Stimulated activated CD8-positive, alpha-beta memory T cell treated with anti-CD3 and anti-CD28 coated beads, Interleukin-15, amount 100 ng/mL, for 48 hours (primary cell): ENCODE measurements at regions not wholly inside any gene's neighbourhood (a gene's known extent, or its start where the extent isn't known, plus 50 kb on each side); places are given as distances from the start of the nearest gene placed in this dataset.

ENCODE experiments used
- DNase-seq, 2 donors: peaks; one replicate each; pipeline ENCODE4 v3.0.0-alpha.2; 2020; ENCODE audit warnings: low read depth in 2 of 2

DNA sequence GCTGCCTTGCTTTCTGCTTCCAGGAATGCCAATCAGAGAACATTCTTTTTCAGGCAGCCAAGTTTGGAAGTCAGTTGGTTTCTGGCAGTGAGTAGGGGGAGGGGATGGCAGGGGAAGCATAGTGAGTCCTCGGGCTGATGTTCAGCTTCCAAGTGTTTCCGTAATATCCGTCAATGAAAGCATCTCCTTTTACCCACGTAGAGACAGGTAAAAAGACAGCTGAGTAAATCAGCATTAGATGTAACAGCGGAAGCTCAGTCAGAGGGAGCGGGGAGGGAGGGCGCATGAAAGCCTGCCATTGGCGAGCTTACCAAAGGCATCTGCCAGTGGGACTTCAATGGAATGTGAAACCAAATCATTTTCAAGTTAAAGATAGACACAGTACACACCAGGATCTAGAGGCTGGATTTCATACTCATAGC, 117.1 kb upstream of the DTNA start:
- DNase-seq = no peak

DNA sequence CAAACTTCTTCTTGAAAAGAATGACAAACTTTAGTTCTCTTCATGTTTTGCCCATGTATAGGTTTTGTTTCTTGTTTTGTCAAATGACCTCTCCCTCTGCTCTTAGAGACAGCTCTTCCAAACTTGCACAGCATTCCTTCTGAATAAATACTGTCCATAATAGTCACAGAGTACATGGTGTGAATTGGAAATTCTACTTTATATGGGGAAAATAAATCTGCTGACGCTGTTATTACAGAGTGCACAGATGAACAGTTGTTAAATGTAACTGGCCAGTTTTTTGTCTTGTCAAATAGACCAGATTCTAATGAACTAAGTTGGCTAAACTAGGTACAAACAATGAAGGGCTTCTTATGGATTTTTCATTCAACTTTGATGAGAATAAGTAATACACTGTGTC, 115.8 kb upstream of the DTNA start:
- DNase-seq = no peak

GRCh38 chr18:34595690-34596089, 114.4 kb upstream of the DTNA start:
- no peak for DNase-seq

DNA sequence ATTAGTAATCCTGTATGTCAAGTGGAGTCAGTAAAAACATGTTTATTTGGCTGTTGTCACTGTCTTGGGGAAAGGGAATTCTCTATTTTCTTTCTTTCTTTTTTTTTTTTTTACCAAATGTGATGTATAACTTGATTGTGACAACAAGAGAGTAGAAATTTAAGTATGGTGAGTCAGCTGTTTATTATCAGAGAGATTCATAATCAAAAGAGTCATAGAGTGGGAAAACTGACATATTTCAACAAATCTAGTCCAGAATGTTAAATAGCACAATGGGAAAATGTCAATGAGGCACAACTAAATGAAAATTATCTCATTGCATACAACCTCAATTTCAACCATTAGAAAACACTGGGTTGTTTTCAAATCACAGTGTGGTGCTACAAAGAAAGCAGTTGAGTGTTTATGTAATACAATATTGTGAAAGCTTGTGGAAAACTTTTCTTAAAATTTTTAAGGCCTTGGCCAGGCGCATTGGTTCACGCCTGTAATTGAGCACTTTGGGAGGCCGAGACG, 111.9 kb upstream of the DTNA start:
- no peak for DNase-seq

GRCh38 chr18:34600158-34600557, 109.9 kb upstream of the DTNA start:
- no peak for DNase-seq

DNA sequence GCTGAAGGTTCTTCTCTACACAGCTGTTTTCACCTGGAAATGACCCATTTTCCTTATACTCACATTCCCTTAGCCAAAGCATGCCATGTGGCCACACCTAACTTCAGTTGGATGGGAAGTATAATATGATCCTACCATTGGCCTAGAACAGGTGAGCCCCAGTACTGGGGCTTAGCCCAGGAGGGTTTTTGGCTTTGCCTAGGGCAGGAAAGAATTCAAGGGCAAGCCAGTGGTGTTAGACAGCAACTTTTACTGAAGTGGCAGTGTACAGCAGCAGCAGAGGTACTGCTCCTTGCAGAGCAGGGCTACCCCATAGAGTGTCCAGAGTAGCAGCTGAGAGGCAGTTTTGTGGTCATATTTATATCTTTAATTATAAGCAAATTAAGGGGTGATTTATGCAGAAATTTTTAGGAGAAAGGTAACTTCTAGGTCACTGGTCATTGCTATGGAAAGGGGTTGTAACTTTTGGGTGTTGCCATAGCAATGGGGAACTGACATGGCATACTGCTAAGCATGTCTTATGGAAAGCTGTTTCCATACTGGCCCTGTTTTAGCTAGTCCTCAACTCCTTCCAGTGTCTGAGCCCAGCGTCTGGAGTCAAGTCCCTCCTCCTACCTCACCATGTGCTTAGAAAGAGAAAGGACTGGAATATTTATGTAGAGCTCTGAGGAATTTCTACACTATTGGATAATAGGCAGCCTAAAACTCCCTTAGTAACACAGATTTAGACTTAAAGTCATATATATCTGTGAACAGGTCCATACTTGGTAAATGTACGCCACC, 109.0 kb upstream of the DTNA start:
- no peak for DNase-seq

- no peak for DNase-seq
Measured at GRCh38 chr18:34604591-34604990, 105.5 kb upstream of the DTNA start.

DNA sequence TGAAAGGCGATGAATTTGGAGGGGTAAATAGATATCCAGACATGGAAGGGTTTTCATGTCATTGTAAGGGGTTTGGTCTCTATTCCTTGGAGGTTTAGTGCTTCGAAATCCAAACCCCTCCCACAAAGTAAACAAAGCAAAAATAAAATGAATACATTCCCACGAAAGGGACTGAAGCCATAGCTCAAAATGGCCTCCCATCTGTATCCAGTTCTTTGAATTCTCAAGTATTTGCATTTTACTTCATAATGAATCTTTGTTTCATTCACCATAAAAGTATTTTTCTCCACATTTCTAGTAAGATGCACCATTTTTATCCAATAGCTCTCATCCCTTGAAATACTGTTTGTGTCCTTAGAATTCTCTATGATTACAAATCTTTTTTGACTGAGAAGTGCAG, 103.2 kb upstream of the DTNA start:
- no peak for DNase-seq

DNA sequence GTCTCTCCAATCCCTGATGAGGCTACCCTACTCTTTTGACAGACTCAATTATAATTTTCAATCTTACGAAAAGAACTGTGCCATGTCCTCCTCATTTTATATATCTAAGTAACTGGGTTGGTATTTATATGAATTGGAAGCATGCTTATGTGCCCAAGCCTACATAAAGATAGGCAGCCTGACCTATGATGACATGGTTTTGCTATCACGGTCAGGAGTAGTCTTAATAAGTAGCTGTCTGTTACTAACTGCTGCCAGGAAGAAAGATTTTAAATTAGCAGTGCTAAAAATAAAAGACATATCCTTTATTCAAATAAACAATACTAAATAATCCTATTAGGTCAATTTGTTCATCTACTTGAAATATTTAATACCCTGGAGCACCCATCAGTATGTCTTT, 102.0 kb upstream of the DTNA start:
- no peak for DNase-seq

GRCh38 chr18:34609986-34610648, 100.0 kb upstream of the DTNA start:
- DNase-seq = no peak

- DNase-seq = no peak
Measured at GRCh38 chr18:34611904-34612303, 98.2 kb upstream of the DTNA start.

DNA sequence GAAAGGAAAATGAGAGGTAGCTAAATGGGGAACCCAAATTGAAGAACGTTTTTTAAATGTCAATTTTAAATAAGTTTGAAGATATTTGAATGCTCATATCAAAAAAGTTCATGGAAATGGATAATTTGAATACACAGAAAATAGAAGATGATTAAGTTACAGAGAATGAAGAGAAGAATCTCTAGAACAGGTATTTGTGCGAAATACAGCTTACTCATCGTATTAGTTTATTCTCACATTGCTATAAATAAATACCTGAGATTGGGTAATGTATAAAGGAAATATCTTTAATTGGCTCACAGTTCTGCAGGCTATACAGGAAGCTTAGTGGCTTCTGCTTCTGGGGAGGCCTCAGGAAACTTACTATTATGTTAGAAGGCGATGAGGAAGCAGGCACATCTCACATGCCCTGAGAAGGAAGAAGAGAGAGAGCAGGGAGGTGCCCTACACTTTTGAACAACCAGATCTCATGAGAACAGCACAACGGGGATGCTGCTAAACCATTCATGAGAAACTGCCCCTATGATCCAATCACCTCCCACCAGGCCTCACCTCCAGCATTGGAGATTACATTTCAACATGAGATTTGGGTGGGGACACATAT, 89.7 kb upstream of the DTNA start:
- no peak for DNase-seq

GRCh38 chr18:34623557-34623956, 86.5 kb upstream of the DTNA start:
- no peak for DNase-seq

DNA sequence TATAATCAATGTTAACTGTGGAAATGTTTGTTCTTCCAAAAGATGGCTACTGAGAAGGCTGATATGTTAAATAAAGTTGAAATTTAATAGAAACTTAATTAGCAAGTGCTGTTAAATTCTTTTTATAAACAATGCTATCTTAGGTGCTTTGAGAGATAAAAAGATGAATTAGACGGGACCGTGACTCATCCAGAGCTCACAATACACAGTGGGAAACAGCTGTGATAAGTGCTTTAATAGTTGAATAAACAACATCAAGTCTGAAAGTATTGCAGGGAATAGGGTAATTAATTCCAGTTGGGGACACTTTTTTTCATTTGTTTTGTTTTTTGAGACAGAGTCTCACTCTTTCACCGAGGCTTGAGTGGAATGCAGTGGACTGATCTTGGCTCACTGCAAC, 85.5 kb upstream of the DTNA start:
- no peak for DNase-seq

DNA sequence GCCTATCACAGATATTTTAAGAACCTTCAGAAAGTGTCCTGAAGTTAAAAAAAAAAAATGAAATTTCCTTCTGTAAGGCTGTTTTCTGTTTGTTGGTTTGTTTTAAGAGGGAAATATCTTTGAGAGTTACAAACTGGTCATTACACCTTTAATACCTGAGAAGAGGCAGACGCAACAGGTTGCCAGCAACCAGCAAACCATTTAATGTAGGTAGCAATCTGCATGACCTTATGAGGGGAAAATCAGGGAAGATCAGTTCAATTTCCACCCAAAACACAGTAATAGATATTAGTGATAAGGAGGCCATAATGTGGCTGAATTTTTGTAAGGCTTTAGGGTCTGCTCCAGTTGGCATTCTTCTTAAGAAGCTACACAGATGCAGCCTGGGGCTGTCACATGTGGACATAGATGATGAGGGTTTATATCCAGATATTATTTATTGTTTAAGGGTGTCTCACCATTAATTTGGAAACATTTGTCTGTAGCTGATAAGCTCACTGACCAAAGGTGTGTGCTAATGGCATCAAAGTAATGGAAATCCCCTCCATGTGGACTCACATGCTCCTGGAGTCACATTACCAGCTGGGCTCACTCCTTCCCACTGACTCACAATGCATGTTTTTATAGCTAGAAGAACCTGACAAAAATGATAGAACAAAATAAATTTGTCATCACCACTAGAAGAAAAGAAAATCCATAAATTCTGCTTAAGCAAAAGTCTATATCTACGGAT, 83.5 kb upstream of the DTNA start:
- no peak for DNase-seq

DNA sequence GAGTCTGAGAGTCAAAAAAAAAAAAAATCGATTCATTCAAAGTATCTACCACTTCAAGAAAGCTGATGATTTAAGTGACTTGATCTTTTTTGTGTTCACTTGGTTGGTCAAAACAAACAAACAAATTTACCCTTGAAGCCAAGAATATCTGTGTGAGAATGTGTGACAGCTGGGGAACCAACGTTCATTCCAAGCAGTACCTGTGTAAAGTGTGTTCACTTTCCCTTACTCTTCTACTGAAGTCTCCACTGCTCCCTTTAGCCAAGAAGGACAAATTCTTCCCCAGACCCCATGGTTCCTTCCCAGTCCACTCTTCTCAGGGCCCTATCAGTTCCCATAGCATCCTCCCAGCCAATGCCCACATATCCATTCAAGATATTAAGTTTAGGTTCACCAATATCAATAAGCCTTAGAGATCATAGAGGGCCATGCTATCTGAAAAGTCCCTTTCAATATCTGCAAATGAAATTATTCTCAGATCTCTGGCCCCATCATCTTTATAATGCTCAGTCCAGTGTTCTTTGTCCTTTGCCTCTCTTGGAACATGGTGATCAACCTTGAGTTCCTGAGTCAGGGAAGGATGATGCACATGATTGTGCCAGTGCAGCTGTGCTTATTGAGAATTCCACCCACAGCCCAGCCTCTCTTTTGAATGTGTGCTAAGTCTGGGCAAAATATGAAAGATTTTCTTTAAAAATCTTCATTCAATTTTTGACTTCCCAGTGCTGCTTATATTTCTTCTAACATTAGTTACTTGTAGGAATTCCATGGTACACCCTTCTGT, 82.8 kb upstream of the DTNA start:
- no peak for DNase-seq

- DNase-seq = no peak
Measured at GRCh38 chr18:34631093-34631966, 78.8 kb upstream of the DTNA start.

GRCh38 chr18:34632321-34632720, 77.8 kb upstream of the DTNA start:
- DNase-seq = no peak

GRCh38 chr18:34633368-34633767, 76.7 kb upstream of the DTNA start:
- no peak for DNase-seq

DNA sequence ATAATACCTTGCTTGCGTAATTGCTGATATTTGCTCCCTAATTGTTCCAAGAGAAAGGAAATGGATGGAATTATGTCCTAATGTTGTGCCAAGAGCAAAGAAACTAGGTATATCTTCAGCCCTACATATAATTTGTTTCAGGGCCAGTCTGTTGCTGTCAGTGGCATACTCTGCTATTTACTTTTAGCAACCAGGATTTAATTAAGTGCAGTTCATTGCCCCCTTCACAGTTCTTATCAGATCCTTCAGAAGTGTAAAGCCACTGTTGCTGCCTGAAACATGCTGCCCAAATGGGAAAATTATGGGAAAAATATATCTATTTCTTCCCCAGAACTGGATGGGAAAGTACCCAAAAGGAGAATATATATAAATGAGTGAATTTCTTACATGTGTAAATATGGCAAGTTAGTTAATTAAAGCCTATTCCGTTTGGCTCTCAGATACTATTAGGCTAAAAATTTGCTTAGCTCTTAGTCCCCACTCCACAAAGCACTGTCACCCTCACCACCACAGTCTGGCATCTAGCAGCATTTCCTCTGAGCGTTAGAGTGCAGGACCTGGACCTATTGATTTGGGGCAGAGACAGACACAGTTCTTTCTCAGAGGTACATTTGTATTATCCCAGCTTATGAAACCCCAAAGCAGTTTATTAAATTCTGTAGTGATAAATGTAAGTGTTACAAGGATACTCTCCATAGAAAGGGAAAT, 72.8 kb upstream of the DTNA start:
- no peak for DNase-seq
